Neural progenitor cell (in vitro differentiated cells): ENCODE measurements at regions not wholly inside any gene's neighbourhood (a gene's known extent, or its start where the extent isn't known, plus 50 kb on each side); places are given as distances from the start of the nearest gene placed in this dataset.

Experiments
- EZH2 ChIP-seq: fragments of 200-600 bp; sonication (generic); IDR thresholded peaks from 2 replicates; pipeline ENCODE4 v1.6.1; 2017; ENCODE audit warnings: antibody characterized with exemption, mild to moderate bottlenecking, moderate library complexity
- TF ChIP-seq, protein P1 (sequence below): fragments of 200-600 bp; sonication (generic); IDR thresholded peaks from 2 replicates; pipeline ENCODE4 v1.5.1; 2017; ENCODE audit warnings: antibody characterized with exemption, mild to moderate bottlenecking

- TF ChIP-seq, protein P1, sequence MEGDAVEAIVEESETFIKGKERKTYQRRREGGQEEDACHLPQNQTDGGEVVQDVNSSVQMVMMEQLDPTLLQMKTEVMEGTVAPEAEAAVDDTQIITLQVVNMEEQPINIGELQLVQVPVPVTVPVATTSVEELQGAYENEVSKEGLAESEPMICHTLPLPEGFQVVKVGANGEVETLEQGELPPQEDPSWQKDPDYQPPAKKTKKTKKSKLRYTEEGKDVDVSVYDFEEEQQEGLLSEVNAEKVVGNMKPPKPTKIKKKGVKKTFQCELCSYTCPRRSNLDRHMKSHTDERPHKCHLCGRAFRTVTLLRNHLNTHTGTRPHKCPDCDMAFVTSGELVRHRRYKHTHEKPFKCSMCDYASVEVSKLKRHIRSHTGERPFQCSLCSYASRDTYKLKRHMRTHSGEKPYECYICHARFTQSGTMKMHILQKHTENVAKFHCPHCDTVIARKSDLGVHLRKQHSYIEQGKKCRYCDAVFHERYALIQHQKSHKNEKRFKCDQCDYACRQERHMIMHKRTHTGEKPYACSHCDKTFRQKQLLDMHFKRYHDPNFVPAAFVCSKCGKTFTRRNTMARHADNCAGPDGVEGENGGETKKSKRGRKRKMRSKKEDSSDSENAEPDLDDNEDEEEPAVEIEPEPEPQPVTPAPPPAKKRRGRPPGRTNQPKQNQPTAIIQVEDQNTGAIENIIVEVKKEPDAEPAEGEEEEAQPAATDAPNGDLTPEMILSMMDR: no peak
- no peak for TF ChIP-seq EZH2
Observed at GRCh38 chrX:65253817-65254216, 277.6 kb upstream of the ZC4H2 start.
